ENCODE measurements at regions not wholly inside any gene's neighbourhood (a gene's known extent, or its start where the extent isn't known, plus 50 kb on each side); places are given as distances from the start of the nearest gene placed in this dataset.

DNA sequence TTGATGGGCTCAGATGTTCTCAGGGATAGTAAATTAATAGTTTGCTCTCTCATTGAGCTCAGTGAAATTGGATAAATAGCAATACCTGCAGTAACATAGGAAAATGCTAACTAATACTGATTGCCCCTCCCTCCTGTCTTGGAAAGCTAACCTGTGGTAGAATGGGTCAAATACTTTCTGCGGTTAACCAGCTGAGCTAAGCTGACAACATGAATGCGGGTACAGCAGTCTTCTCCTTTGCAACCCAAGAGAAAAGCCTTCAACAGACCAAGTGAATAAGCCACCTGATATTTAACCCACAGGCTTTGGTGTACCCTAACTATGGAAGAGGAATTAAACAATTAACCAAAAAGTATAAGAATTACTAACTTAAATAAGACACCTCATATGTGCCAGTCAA lies 408.3 kb upstream of the MAF start:
- peaks cover under 1% of the 10 kb centered on the region for H3K9me3 Mint-ChIP-seq
- no peak overlapping the region for H3K27ac Mint-ChIP-seq
- CTCF ChIA-PET, result interaction anchor here (0.9 kb wide), 1 partner anchor 10 kb away, joined by 4 read pairs; no protein-coding TSS in a partner anchor

DNA sequence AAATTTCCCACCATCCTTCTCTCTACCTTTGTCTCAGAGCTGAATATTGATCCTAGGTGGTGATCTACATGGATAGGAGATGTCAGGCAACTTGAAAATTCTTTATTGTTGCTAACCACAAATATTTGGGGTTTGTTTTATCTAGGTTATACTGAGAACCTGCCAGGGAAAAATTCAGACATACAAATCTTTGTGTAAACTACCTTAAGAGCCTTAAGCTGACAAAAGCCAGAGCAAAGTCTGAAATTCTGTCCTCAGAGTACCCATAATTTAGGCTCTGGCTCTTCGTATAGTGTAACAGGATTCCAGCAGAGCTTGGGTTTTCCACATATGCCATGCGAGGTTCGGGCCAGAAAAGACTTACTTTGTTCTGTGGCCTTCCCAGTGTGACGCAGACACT lies 406.7 kb upstream of the MAF start:
- no peak for DNase-seq
- ChIA-PET CTCF (interaction anchor here (2.0 kb wide), 1 partner anchor 12 kb away, joined by 5 read pairs; no protein-coding TSS in a partner anchor), POLR2A (no interaction called here)
- Mint-ChIP-seq H3K4me1 (no peaks in the 10 kb centered on the region), H3K27me3 (no peaks in the 10 kb centered on the region), H3K9me3 (peaks cover 3% of the 10 kb centered on the region), H3K4me3 (no peak overlapping the region), H3K27ac (no peak overlapping the region), H3K36me3 (ENCODE audit: low read depth) (no peaks in the 10 kb centered on the region)

More for the DNA sequence above, 408.3 kb upstream of the MAF start:
- Mint-ChIP-seq H3K4me1 (no peaks in the 10 kb centered on the region), H3K36me3 (ENCODE audit: low read depth) (no peaks in the 10 kb centered on the region), H3K27me3 (no peaks in the 10 kb centered on the region), H3K4me3 (no peak overlapping the region)
- DNase-seq, result no peak
- POLR2A ChIA-PET, result no interaction called here

DNA sequence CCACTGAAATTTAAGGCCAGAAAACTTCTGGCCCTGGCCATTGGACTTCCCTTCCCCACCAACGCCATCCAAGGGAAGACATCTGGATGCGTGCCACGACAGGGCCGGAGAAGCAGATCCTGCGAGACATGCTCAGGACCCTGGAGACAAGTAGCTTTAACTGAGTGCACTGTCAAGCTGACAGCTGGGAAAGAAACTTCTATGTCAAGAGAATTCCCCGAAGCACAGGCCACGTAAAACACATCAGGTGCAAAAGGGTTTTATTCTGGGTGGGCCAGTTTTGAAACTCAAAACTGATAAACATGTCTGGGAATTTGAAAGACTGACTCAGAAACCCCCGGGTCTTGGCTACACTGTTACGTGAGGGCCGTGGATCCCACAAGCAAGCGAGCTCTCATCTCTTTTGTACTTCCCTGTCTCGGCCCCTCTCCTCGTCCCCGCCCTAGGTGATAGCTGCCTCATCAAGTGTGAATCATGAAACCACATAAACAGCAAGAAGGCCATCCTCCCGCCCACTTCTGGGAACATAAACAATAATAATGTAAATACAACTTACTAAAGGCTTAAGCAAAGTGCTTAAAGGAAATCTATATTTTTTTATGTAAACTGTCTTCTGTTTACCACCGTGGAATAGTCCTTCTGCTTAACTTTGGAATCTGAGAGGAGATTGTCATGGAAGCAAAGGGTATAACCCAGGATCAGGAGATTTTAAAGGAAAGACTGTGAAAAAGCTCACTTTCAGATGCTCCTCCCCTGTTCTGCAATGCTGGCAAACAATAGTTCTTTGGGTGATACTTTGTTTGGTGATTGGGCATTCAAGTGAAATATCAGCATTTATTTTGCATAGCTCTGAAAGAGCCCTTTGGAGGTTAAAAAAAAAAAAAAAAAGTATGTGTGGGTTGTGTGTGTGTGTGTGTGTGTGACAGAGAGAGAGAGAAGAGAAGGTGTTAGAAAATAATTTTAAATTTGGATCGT lies 406.0 kb upstream of the MAF start:
- H3K4me3 Mint-ChIP-seq, result no peak overlapping the region
- H3K27me3 Mint-ChIP-seq, result no peaks in the 10 kb centered on the region
- DNase-seq, result no peak
- POLR2A ChIA-PET, result no interaction called here
- H3K9me3 Mint-ChIP-seq, result peaks cover 3% of the 10 kb centered on the region
- no peaks in the 10 kb centered on the region for H3K36me3 Mint-ChIP-seq (ENCODE audit: low read depth)
- H3K27ac Mint-ChIP-seq, result no peak overlapping the region
- CTCF ChIA-PET, result interaction anchor here (0.6 to 2.0 kb wide), 2 partner anchors 13 to 478 kb away, joined by 3 to 5 read pairs; no protein-coding TSS in a partner anchor
- no peaks in the 10 kb centered on the region for H3K4me1 Mint-ChIP-seq

DNA sequence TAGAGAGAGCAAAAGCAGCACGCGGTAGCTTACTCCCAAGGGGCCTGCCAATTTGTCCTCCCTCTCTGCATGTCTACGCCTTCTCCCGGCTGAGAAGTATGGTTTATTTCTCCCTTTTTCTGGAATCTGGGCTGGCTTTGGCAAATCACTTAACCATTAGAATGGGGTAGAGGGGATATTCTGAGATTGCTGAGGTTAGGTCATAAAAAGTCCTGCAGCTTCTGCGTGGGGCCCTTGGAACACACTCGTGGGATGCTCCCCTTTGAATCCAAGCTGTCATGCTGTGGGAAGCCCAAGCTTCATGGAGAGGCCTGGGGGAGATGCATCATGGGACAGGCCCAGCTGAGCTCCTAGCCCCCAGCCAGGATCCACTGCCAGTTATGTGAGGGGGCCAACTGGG lies 403.6 kb upstream of the MAF start:
- H3K27ac Mint-ChIP-seq, result no peak overlapping the region
- H3K27me3 Mint-ChIP-seq, result peaks cover 2% of the 10 kb centered on the region
- H3K9me3 Mint-ChIP-seq, result peaks cover 3% of the 10 kb centered on the region
- CTCF ChIA-PET, result no interaction called here
- no peak overlapping the region for H3K4me3 Mint-ChIP-seq
- no peaks in the 10 kb centered on the region for H3K4me1 Mint-ChIP-seq
- no peaks in the 10 kb centered on the region for H3K36me3 Mint-ChIP-seq (ENCODE audit: low read depth)
- POLR2A ChIA-PET, result no interaction called here
- DNase-seq, result no peak

DNA sequence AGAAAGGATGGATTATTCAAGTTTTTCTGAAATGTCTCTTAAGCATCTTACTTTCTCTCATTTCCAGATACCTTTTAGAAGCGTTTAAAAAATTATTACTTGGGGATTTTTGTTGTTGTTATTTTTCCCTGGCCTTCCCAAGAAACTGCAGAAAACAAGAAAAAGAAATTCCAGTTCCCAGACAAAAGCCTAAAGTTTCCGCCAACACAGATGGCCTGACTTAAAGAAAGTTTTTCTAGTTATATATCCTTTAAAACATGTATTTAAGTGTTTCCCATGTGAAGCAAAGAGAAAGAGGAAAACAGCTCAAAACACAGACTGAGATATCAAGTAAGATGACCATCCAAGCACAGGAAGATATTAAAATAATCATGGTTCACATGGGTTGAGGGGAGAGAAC lies 401.7 kb upstream of the MAF start:
- DNase-seq, result no peak
- CTCF ChIA-PET, result no interaction called here
- H3K4me1 Mint-ChIP-seq, result no peaks in the 10 kb centered on the region
- H3K4me3 Mint-ChIP-seq, result no peak overlapping the region
- no peak overlapping the region for H3K27ac Mint-ChIP-seq
- peaks cover 2% of the 10 kb centered on the region for H3K27me3 Mint-ChIP-seq
- H3K9me3 Mint-ChIP-seq, result peaks cover 3% of the 10 kb centered on the region
- no peaks in the 10 kb centered on the region for H3K36me3 Mint-ChIP-seq (ENCODE audit: low read depth)
- POLR2A ChIA-PET, result no interaction called here

DNA sequence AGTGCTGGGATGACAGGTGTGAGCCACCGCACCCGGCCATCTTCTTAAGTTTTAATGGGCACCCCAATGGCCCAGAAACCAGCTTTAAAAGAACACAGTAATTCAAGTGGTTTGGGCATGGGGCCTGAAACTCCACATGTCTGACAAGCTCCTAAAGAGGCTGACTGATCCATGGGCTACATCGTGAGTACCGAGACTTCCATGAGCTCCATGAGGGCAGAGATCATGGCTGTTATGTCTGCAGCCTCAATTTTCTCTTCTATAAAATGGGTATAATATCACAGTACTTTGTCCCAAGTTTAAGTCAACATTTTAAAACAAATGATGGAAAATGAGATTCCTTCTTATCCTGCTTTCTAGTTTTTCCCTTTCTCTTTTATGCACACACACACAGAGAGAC lies 397.6 kb upstream of the MAF start:
- no peaks in the 10 kb centered on the region for H3K36me3 Mint-ChIP-seq (ENCODE audit: low read depth)
- POLR2A ChIA-PET, result no interaction called here
- H3K27me3 Mint-ChIP-seq, result peaks cover 2% of the 10 kb centered on the region
- no peaks in the 10 kb centered on the region for H3K4me1 Mint-ChIP-seq
- no peak for DNase-seq
- no peak overlapping the region for H3K4me3 Mint-ChIP-seq
- H3K9me3 Mint-ChIP-seq, result no peaks in the 10 kb centered on the region
- CTCF ChIA-PET, result interaction anchor here (1.2 kb wide), 1 partner anchor 11 kb away, joined by 4 read pairs; no protein-coding TSS in a partner anchor
- no peak overlapping the region for H3K27ac Mint-ChIP-seq

DNA sequence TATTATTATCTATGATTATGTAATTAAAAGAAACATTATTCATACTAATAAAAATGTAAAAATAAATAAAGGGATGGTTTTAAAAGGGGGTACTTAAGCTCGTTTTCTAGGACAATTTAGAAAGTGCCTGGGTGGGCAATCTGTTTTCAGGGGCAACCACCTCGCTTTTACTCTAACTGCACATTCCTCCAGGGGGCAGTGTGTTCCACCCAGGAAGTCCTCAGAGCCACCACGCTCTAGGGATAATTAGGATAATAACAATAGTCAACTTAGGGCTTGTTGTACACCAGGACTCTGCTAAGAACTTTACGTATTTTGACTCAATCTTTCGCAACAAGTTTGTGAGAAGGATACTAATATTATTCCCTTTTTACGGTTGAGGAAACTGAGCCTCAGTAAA lies 396.7 kb upstream of the MAF start:
- Mint-ChIP-seq H3K9me3 (no peaks in the 10 kb centered on the region), H3K4me1 (no peaks in the 10 kb centered on the region), H3K27me3 (peaks cover 2% of the 10 kb centered on the region), H3K27ac (no peak overlapping the region), H3K36me3 (ENCODE audit: low read depth) (no peaks in the 10 kb centered on the region), H3K4me3 (no peak overlapping the region)
- ChIA-PET POLR2A (no interaction called here), CTCF (no interaction called here)
- no peak for DNase-seq

DNA sequence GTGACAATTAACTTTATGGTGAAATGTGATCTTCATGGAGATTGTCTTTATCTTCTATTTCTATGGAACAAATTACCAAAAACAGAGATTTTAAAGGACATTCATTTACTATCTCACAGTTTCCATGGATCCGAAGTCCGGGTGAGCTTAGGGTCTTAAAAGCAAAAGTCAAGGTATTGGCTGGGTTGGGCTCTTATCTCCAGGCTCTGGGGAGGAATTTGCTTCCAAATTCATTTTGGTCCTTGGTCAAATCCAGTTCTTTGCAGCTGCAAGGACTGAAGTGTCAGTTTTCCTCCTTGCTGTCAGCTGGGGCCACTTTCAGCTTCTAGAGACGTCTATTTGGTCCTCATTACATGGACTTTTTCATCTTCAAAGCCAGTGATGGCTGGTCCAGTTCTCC lies 395.8 kb upstream of the MAF start:
- DNase-seq, result no peak
- H3K4me3 Mint-ChIP-seq, result no peak overlapping the region
- H3K9me3 Mint-ChIP-seq, result no peaks in the 10 kb centered on the region
- H3K27me3 Mint-ChIP-seq, result peaks cover 2% of the 10 kb centered on the region
- ChIA-PET POLR2A (no interaction called here), CTCF (no interaction called here)
- no peak overlapping the region for H3K27ac Mint-ChIP-seq
- no peaks in the 10 kb centered on the region for H3K36me3 Mint-ChIP-seq (ENCODE audit: low read depth)
- H3K4me1 Mint-ChIP-seq, result no peaks in the 10 kb centered on the region

DNA sequence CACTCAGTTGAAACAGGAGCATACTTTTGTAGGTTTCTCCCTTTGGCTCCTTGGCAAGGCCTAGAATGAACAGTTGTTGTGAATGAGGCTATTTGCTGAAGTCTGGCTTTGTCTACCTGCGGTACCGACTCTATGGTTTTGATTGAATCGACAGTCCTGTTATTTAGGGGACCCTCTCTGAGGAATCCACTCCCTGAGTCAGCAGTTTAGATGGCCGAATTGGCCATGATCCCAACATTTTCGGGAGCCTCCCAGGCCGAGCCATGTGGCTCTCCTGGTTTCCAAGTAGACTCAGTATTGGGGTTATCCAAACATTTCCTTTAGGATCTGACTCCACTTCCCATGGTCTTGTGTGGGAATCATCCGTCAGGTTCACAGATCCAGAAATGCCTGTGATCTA lies 394.8 kb upstream of the MAF start:
- H3K27me3 Mint-ChIP-seq, result peaks cover 2% of the 10 kb centered on the region
- no peaks in the 10 kb centered on the region for H3K36me3 Mint-ChIP-seq (ENCODE audit: low read depth)
- no peaks in the 10 kb centered on the region for H3K4me1 Mint-ChIP-seq
- ChIA-PET CTCF (no interaction called here), POLR2A (no interaction called here)
- H3K4me3 Mint-ChIP-seq, result no peak overlapping the region
- H3K9me3 Mint-ChIP-seq, result no peaks in the 10 kb centered on the region
- H3K27ac Mint-ChIP-seq, result no peak overlapping the region
- DNase-seq, result no peak

DNA sequence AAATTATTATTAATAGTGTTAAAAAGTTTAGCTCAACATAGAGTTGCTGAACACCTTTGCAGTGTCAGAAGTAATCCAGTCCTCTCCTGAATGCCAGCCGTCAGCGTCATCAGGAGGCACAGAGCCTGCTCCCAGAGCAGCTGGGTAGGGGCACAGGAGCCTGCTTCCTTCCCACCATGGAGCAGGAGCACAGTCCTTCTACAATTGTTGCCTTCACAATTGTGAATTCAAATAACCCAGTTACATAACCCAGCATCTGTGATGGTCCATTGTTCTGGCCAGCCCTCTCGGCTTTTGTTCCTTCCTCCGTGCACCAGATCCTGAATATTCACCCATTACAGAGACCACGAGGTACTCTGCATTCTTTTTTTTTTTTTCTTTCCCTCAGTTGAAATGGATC lies 393.9 kb upstream of the MAF start:
- ChIA-PET CTCF (no interaction called here), POLR2A (no interaction called here)
- no peak overlapping the region for H3K27ac Mint-ChIP-seq
- peaks cover 2% of the 10 kb centered on the region for H3K27me3 Mint-ChIP-seq
- no peak overlapping the region for H3K4me3 Mint-ChIP-seq
- H3K9me3 Mint-ChIP-seq, result no peaks in the 10 kb centered on the region
- no peak for DNase-seq
- no peaks in the 10 kb centered on the region for H3K4me1 Mint-ChIP-seq
- no peaks in the 10 kb centered on the region for H3K36me3 Mint-ChIP-seq (ENCODE audit: low read depth)

DNA sequence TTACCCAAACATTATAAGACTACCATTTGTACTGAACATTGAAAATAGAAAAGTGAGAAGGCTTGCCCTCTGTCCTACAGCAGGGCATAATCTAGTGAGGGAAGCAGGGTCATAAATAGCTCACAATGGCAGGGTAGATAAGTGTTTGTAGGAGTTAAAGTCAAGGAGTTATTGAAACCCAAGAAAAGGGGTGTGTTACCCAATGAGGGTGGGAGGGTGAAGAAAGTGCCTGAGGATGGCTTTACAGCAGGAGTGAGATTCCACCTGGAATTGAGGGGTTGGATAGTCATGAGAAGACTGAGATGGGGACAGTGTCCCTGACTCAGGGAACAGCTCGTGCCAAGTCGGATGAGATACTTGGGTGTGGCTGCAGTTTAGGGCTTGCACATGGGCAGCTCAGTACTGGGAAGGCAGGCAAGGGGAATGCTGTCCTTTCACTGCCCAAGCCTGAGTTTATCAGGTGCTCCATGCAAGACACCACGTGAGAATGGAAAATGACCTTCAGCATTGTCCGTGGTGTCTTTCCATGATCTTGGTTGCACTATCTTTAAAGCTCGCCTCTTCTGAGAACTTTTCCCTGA lies 393.2 kb upstream of the MAF start:
- H3K4me3 Mint-ChIP-seq, result no peak overlapping the region
- no peaks in the 10 kb centered on the region for H3K9me3 Mint-ChIP-seq
- H3K36me3 Mint-ChIP-seq (ENCODE audit: low read depth), result no peaks in the 10 kb centered on the region
- no peaks in the 10 kb centered on the region for H3K27me3 Mint-ChIP-seq
- ChIA-PET CTCF (interaction anchor here (1.3 kb wide), 1 partner anchor 9 kb away, joined by 3 read pairs; no protein-coding TSS in a partner anchor), POLR2A (no interaction called here)
- no peaks in the 10 kb centered on the region for H3K4me1 Mint-ChIP-seq
- no peak overlapping the region for H3K27ac Mint-ChIP-seq
- DNase-seq, result no peak

DNA sequence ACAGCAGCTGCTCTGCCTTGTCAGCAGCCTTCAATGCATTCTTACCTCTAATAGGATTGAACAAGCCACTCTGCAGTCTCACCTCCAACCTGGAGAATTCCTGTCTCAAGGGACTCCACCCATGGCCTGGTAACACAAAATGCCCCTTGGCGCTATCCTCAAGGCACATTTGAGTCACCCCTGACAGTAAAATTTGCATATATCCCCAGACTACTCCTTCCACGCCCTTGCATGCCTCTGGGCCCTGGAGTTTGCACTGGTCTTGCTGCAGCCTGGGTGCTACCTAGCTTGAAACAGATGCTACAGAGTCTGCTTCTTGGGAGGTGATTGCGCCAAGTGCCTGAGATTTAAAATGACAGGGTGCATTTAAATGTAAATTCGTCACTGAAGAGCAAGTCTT lies 391.4 kb upstream of the MAF start:
- H3K27me3 Mint-ChIP-seq, result no peaks in the 10 kb centered on the region
- POLR2A ChIA-PET, result no interaction called here
- H3K27ac Mint-ChIP-seq, result no peak overlapping the region
- DNase-seq, result no peak
- CTCF ChIA-PET, result no interaction called here
- H3K36me3 Mint-ChIP-seq (ENCODE audit: low read depth), result no peaks in the 10 kb centered on the region
- no peaks in the 10 kb centered on the region for H3K4me1 Mint-ChIP-seq
- no peak overlapping the region for H3K4me3 Mint-ChIP-seq
- H3K9me3 Mint-ChIP-seq, result no peaks in the 10 kb centered on the region

DNA sequence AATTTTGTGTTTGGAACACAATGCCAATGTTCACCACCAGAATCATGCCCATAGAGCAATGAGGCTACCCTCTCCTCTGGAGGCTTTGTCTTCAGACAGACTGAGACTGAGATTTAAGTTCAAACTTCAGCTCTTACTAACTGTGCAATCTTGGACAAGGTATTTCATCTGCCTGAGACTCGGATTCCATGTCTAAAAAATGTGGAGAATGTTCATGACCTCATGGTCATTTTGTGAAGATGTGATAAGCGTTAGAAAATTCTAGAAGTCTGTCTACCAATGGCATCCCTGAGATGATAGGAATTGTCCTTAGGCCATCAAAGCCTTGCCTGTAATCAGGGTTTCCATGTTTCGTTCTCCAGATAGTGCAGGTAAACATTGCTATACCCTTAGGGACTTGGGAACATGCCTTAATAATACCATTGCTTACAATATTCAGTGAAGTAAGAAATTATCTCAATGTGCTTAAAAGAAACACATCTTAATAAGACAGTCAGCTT lies 388.2 kb upstream of the MAF start:
- Mint-ChIP-seq H3K27me3 (no peaks in the 10 kb centered on the region), H3K4me1 (no peaks in the 10 kb centered on the region), H3K9me3 (no peaks in the 10 kb centered on the region), H3K36me3 (ENCODE audit: low read depth) (no peaks in the 10 kb centered on the region), H3K27ac (no peak overlapping the region), H3K4me3 (no peak overlapping the region)
- ChIA-PET POLR2A (no interaction called here), CTCF (no interaction called here)
- no peak for DNase-seq
